HCT116 (cell line): ENCODE measurements at regions not wholly inside any gene's neighbourhood (a gene's known extent, or its start where the extent isn't known, plus 50 kb on each side); places are given as distances from the start of the nearest gene placed in this dataset.
A peak's percentile ranks its signal among the peaks of the same experiment; 100 is the strongest.

Source experiments
- ATAC-seq: fragments of 200-7000 bp; cut with Tn5 transposase; 2 replicates; pipeline ENCODE4 v1.9.1; 2020; ENCODE audit warnings: mild to moderate bottlenecking, moderate library complexity
- BruUV-seq: library from RNA; stranded (reverse); fragments of 400-500 nt; replicated peaks from 2 replicates; lab custom pipeline; 2021; lab: Mats Ljungman, UMichigan
- CTCF ChIA-PET: fragments of 300-600 bp; sonication (Branson Sonifier 250); formaldehyde crosslinking; loops from one replicate; lab custom pipeline; 2021; ENCODE audit warnings: antibody characterized with exemption; lab: Charles Lee
- POLR2A ChIA-PET: fragments of 300-600, 350-600 bp; sonication (Branson Sonifier 250); formaldehyde crosslinking; loops from one replicate; lab custom pipeline; 2021; ENCODE audit warnings: antibody characterized with exemption; lab: Charles Lee
- RAD21 ChIA-PET, 2 experiments: fragments of 300-600 bp; sonication (Branson Sonifier 250); formaldehyde crosslinking; loops; one replicate each; lab custom pipeline; 2023; ENCODE audit warnings: low total read pairs in 2 of 2; ENCODE audit not compliant: uncharacterized antibody in 2 of 2, unreplicated experiment in 2 of 2, low non-redundant PET in 1 of 2; lab: Charles Lee
- DNase-seq: peaks from one replicate; pipeline ENCODE4 v3.0.0-alpha.2; 2010; ENCODE audit warnings: low read depth, low spot score
- H2AFZ ChIP-seq: fragments of 200-600 bp; shearing (Covaris generic), sonication (generic); 2 replicates; pipeline ENCODE4 v1.6.1; 2017; ENCODE audit warnings: low read depth, mixed run types, mixed read lengths, antibody characterized with exemption, low read length; ENCODE audit not compliant: poor library complexity, severe bottlenecking
- H3K27ac ChIP-seq: 2 replicates; pipeline ENCODE4 v1.5.1; 2012; ENCODE audit warnings: low read depth, low read length
- H3K27me3 ChIP-seq: fragments of 200-600 bp; sonication (generic); 2 replicates; pipeline ENCODE4 v1.6.1; 2016; ENCODE audit warnings: mixed run types, low read length, mixed read lengths; ENCODE audit not compliant: insufficient read depth
- H3K36me3 ChIP-seq, 2 experiments: fragments of 200-500 bp in 1 of 2; fragments of 200-600 bp in 1 of 2; sonication (Bioruptor generic) in 1 of 2; sonication (generic) in 1 of 2; 2 replicates each; pipeline versions ENCODE4 v1.5.1 to v1.6.1; 2014 to 2016; ENCODE audit warnings: low read length in 2 of 2, inconsistent platforms in 1 of 2, mixed read lengths in 1 of 2, mixed run types in 1 of 2; ENCODE audit not compliant: insufficient read depth in 2 of 2, control insufficient read depth in 1 of 2
- H3K4me1 ChIP-seq, 2 experiments: fragments of 200-600 bp in 1 of 2; sonication (generic) in 1 of 2; 2 replicates each; pipeline versions ENCODE4 v1.5.1 to v1.6.1; 2012 to 2017; ENCODE audit warnings: low read length in 2 of 2, inconsistent platforms in 1 of 2, mild to moderate bottlenecking in 1 of 2, mixed read lengths in 1 of 2, mixed run types in 1 of 2, moderate library complexity in 1 of 2; ENCODE audit not compliant: insufficient read depth in 2 of 2, control insufficient read depth in 1 of 2
- H3K4me2 ChIP-seq: fragments of 200-600 bp; sonication (generic); 2 replicates; pipeline ENCODE4 v1.6.1; 2017; ENCODE audit warnings: mixed run types, low read length, mixed read lengths
- H3K4me3 ChIP-seq, 2 experiments: fragments of 200-600 bp in 1 of 2; sonication (generic) in 1 of 2; replicated peaks in 1 of 2; 2 replicates each; pipeline ENCODE4 v1.5.1; 2011 to 2016; ENCODE audit warnings: low read length in 2 of 2, control low read depth in 1 of 2, low read depth in 1 of 2, mild to moderate bottlenecking in 1 of 2, mixed read lengths in 1 of 2, mixed run types in 1 of 2
- H3K79me2 ChIP-seq: fragments of 200-600 bp; sonication (generic); 2 replicates; pipeline ENCODE4 v1.6.1; 2017; ENCODE audit warnings: mild to moderate bottlenecking, mixed run types, low read length, moderate library complexity, mixed read lengths; ENCODE audit not compliant: insufficient read depth
- H3K9ac ChIP-seq: fragments of 200-600 bp; sonication (generic); 2 replicates; pipeline ENCODE4 v1.6.1; 2016; ENCODE audit warnings: low read length, mixed read lengths
- H3K9me2 ChIP-seq: fragments of 200-600 bp; sonication (generic), shearing (Covaris generic); 2 replicates; pipeline ENCODE4 v1.6.1; 2017; ENCODE audit warnings: mixed run types, mild to moderate bottlenecking, moderate library complexity; ENCODE audit not compliant: insufficient read depth
- H3K9me3 ChIP-seq, 2 experiments: fragments of 200-500 bp in 1 of 2; fragments of 200-600 bp in 1 of 2; sonication (Bioruptor generic) in 1 of 2; sonication (generic) in 1 of 2; 2 replicates each; pipeline ENCODE4 v1.6.1; 2014 to 2017; ENCODE audit warnings: low read length in 2 of 2, mixed read lengths in 2 of 2, inconsistent platforms in 1 of 2, low read depth in 1 of 2, mild to moderate bottlenecking in 1 of 2, mixed run types in 1 of 2, moderate library complexity in 1 of 2; ENCODE audit not compliant: control insufficient read depth in 1 of 2, insufficient read depth in 1 of 2
- H4K20me1 ChIP-seq: fragments of 200-600 bp; sonication (generic), shearing (Covaris generic); 2 replicates; pipeline ENCODE4 v1.6.1; 2017; ENCODE audit warnings: mixed run types, mild to moderate bottlenecking, moderate library complexity; ENCODE audit not compliant: insufficient read depth
- EZH2phosphoT487 ChIP-seq: fragments of 200-600 bp; IDR thresholded peaks from 2 replicates; pipeline ENCODE4 v1.6.1; 2018; ENCODE audit warnings: antibody characterized with exemption, borderline replicate concordance
- JUND ChIP-seq: IDR thresholded peaks from 2 replicates; pipeline ENCODE4 v1.6.1; 2012
- YY1 ChIP-seq: IDR thresholded peaks from 2 replicates; pipeline ENCODE4 v1.6.1; 2011; ENCODE audit warnings: low read length, low read depth, moderate library complexity, mild to moderate bottlenecking; ENCODE audit not compliant: insufficient replicate concordance; ENCODE audit errors: extremely low read depth
- ZNF274 ChIP-seq: fragments of 200-500 bp; sonication (Bioruptor generic); IDR thresholded peaks from 2 replicates; pipeline ENCODE4 v1.6.1; 2014; ENCODE audit warnings: mild to moderate bottlenecking, low read depth, low read length, inconsistent platforms
- intact Hi-C: fragments of 100-400 bp; cut with micrococcal nuclease; formaldehyde crosslinking; loops from 2 replicates; pipeline ENCODE4 v1.10.0; 2022
- TF ChIP-seq, protein P1 (sequence below): IDR thresholded peaks from 2 replicates; pipeline ENCODE4 v1.6.1; 2011; ENCODE audit warnings: mild to moderate bottlenecking, low read length, moderate library complexity; ENCODE audit not compliant: insufficient replicate concordance; ENCODE audit errors: extremely low read depth
- TF ChIP-seq, protein P2 (sequence below): IDR thresholded peaks from 2 replicates; pipeline ENCODE4 v1.6.1; 2012
- TF ChIP-seq, protein P3 (sequence below), 3 experiments: fragments of 200-600 bp in 1 of 3; sonication (generic) in 1 of 3; IDR thresholded peaks in 2 of 3; conservative IDR thresholded peaks in 1 of 3; 2 replicates each; pipeline ENCODE4 v1.5.1; 2012 to 2017; ENCODE audit warnings: low read depth in 2 of 3, low read length in 2 of 3, antibody characterized with exemption in 1 of 3, borderline replicate concordance in 1 of 3, control low read depth in 1 of 3, mild to moderate bottlenecking in 1 of 3, mixed read lengths in 1 of 3, mixed run types in 1 of 3, moderate library complexity in 1 of 3; ENCODE audit not compliant: insufficient read depth in 1 of 3

DNA sequence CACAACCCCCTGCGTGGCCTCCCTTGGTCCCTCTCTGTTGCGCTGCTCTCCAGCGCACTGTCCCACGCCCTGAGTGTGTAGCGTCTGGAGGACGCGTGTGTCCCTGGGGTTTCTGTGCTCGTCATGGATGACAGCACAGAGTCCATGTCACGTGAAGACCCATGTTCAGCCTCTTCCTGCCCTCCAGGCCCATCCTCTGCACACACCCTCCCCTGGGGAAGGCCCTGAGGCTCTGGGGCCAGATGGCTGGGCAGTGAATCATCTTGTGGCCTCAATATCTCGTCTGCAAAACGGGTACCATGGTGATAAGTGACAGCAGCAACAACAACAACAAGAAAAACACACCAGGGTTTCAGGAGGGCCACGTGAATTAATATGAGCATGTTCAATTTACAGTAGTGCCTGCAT is 71.5 kb upstream of the ARHGEF7 start:
- no peak for DNase-seq
- POLR2A ChIA-PET, result no interaction called here
- TF ChIP-seq, protein P1, sequence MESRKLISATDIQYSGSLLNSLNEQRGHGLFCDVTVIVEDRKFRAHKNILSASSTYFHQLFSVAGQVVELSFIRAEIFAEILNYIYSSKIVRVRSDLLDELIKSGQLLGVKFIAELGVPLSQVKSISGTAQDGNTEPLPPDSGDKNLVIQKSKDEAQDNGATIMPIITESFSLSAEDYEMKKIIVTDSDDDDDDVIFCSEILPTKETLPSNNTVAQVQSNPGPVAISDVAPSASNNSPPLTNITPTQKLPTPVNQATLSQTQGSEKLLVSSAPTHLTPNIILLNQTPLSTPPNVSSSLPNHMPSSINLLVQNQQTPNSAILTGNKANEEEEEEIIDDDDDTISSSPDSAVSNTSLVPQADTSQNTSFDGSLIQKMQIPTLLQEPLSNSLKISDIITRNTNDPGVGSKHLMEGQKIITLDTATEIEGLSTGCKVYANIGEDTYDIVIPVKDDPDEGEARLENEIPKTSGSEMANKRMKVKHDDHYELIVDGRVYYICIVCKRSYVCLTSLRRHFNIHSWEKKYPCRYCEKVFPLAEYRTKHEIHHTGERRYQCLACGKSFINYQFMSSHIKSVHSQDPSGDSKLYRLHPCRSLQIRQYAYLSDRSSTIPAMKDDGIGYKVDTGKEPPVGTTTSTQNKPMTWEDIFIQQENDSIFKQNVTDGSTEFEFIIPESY, result no peak
- TF ChIP-seq, protein P2, sequence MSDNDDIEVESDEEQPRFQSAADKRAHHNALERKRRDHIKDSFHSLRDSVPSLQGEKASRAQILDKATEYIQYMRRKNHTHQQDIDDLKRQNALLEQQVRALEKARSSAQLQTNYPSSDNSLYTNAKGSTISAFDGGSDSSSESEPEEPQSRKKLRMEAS, result no peak
- TF ChIP-seq, all 23 proteins: peak for 0

DNA sequence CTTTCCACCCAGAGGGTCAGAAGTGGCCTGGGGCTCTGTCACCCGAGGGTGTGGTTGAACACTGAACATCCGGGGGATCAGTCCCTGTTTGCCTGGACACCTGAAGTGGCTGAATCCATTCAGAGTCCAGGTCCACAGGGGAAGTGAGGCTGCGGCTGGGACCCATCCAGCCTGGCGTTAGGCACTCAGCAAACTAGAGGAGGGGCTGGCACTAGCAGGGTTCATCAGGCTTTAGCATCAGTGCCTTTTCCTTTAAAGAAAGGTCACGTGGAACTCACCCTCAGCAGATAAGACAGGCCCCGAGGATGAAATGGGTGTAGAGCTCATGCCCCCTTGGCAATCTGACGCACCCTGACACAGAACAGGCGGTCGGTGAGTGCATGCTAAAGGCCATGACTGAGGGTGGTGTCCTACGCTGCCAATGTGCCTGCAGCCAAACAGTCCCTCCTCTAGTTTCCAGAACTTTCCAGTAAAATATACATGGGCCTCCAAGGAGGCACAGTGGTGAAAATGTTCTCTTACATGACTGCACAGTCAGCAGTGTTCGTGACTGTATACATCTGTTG is 72.4 kb upstream of the ARHGEF7 start:
- ChIA-PET POLR2A (no interaction called here), CTCF (no interaction called here), RAD21 (no interaction called here)
- BruUV-seq, result no TSS peak
- TF ChIP-seq EZH2phosphoT487, result no peak
- no peak for TF ChIP-seq JUND
- no peak for TF ChIP-seq YY1
- no peak for TF ChIP-seq ZNF274
- TF ChIP-seq, protein P3, sequence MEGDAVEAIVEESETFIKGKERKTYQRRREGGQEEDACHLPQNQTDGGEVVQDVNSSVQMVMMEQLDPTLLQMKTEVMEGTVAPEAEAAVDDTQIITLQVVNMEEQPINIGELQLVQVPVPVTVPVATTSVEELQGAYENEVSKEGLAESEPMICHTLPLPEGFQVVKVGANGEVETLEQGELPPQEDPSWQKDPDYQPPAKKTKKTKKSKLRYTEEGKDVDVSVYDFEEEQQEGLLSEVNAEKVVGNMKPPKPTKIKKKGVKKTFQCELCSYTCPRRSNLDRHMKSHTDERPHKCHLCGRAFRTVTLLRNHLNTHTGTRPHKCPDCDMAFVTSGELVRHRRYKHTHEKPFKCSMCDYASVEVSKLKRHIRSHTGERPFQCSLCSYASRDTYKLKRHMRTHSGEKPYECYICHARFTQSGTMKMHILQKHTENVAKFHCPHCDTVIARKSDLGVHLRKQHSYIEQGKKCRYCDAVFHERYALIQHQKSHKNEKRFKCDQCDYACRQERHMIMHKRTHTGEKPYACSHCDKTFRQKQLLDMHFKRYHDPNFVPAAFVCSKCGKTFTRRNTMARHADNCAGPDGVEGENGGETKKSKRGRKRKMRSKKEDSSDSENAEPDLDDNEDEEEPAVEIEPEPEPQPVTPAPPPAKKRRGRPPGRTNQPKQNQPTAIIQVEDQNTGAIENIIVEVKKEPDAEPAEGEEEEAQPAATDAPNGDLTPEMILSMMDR (IDR thresholded peaks at IDR 0.05 in 2 of 3, conservative IDR thresholded peaks at IDR 0.05 in 1 of 3; ENCODE audit: borderline replicate concordance in 1 of 3, insufficient read depth in 1 of 3, low read depth in 2 of 3, low read length in 2 of 3), result no peak
- Histone ChIP-seq H3K79me2 (no peaks in the 10 kb centered on the region), H4K20me1 (no peaks in the 10 kb centered on the region), H3K4me3 (no peak overlapping the region), H3K27me3 (no peaks in the 10 kb centered on the region), H3K4me1 (peaks cover 0 to 21% of the 10 kb centered on the region in 2 experiments; a peak in 2 of 4 replicates), H3K36me3 (no peaks in the 10 kb centered on the region), H3K4me2 (no peak overlapping the region), H3K27ac (no peak overlapping the region), H3K9ac (no peak overlapping the region), H3K9me2 (no peaks in the 10 kb centered on the region), H3K9me3 (no peaks in the 10 kb centered on the region), H2AFZ (no peak overlapping the region)
- intact Hi-C loops, result loop anchor here (10.0 kb wide), 1 partner anchor 128 kb away; the partner anchor contains the start of gene ANKRD10
- ATAC-seq (no peak), DNase-seq (no peak)

More for the DNA sequence above, 71.5 kb upstream of the ARHGEF7 start:
- no peak overlapping the region for H3K9ac ChIP-seq
- H3K4me3 ChIP-seq, result no peak overlapping the region
- no peaks in the 10 kb centered on the region for H3K9me3 ChIP-seq
- H2AFZ ChIP-seq, result no peak overlapping the region
- H3K27ac ChIP-seq, result no peak overlapping the region
- ChIA-PET CTCF (no interaction called here), RAD21 (no interaction called here)
- H3K4me1 ChIP-seq, result peaks cover 0 to 21% of the 10 kb centered on the region in 2 experiments; a peak in 2 of 4 replicates
- no peaks in the 10 kb centered on the region for H3K27me3 ChIP-seq
- no peaks in the 10 kb centered on the region for H3K36me3 ChIP-seq
- peak; percentile 54 for ATAC-seq
- no peaks in the 10 kb centered on the region for H3K9me2 ChIP-seq
- H4K20me1 ChIP-seq, result no peaks in the 10 kb centered on the region
- no TSS peak for BruUV-seq
- H3K79me2 ChIP-seq, result no peaks in the 10 kb centered on the region
- peak overlapping the region; percentile 30; the same call in 1 of the 2 replicates for H3K4me2 ChIP-seq
- intact Hi-C loops, result loop anchor here (10.0 kb wide), 1 partner anchor 129 kb away; the partner anchor contains the start of gene ANKRD10
